ENCODE measurements at regions not wholly inside any gene's neighbourhood (a gene's known extent, or its start where the extent isn't known, plus 50 kb on each side); places are given as distances from the start of the nearest gene placed in this dataset.
"Not testable (repeated sequence)": the region's sequence is repeated elsewhere in the genome, so short reads cannot be mapped to it uniquely, and the experiment has no call there.

DNA sequence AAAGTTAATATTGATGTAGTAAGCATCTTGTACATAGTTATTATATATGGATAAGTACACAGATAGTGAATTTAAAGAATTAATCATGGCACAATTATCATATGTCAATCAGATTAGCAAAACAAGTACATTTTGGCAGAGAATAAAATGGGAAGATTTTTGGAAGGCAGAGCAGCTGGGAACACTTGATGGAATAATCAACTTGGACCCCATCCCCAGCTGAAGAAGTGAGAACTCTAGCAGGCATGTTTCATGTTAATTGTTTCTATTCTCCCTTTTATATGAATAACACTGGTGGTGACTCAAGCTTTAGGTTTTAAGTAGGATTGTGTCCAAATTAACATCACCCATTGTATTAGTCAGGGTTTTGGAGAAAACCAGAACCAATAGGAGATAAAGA is 198.7 kb downstream of the KCNJ2 start:
- FAIRE-seq (no peak), DNase-seq (ENCODE audit: insufficient read length, low spot score) (no peak)

DNA sequence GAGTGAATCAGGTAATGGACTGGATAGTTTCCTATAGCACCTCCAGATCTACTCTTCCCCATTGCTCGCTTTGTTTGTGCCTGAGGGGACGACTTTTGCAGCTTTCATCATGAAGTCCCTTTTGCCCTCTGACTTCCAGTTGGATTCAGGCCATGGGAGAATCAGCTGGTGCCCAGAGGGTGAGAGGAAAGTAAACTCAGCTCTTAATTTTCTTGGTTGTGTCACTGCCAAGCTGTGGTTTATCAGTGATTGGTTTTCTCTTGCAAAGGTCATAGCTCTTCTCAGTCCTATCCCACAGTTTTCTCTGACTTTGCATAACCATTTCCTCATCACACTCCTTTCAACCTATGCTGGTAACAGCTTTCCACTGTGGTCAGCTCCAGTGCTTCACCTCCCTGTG is 200.1 kb downstream of the KCNJ2 start:
- no peak for FAIRE-seq

DNA sequence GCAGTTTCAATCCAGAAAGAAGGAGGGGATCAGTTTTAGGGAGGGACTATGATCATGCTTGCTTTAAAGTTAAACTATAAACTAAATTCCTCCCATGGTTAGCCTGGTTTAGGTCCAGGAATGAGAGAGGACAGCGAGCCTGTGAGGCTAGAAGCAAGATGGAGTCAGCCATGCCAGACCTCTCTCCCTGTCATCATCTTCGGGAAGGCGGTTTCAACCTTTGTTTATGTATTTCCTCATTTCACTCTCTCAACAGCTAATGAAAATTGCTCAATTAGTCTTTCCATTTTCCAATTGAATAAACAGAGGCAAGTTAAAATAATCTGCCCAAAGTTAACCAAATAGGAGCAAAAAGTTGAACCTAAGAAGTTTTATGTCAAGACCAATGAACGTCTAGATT is 201.5 kb downstream of the KCNJ2 start:
- FAIRE-seq (no peak), DNase-seq (ENCODE audit: insufficient read length, low spot score) (no peak)

More for the DNA sequence above, 200.1 kb downstream of the KCNJ2 start:
- no peak for DNase-seq (ENCODE audit: insufficient read length, low spot score)

DNA sequence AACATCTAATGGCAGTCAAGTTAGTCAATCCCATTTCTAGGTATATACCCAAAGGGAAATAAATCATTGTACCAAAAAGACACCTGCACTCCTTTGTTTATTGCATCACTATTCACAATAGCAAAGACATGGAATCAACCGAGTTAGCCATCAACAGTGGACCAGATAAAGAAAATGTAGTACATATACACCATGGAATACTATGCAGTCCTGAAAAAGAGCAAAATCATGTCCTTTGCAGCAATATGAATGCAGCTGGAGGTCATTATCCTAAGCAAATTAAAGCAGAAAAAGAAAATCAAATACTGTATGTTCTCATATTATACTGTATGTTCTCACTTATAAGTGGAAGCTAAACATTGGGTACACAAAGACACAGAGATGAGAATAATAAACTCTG is 204.0 kb downstream of the KCNJ2 start:
- DNase-seq (ENCODE audit: insufficient read length, low spot score) (no peak), FAIRE-seq (no peak)

DNA sequence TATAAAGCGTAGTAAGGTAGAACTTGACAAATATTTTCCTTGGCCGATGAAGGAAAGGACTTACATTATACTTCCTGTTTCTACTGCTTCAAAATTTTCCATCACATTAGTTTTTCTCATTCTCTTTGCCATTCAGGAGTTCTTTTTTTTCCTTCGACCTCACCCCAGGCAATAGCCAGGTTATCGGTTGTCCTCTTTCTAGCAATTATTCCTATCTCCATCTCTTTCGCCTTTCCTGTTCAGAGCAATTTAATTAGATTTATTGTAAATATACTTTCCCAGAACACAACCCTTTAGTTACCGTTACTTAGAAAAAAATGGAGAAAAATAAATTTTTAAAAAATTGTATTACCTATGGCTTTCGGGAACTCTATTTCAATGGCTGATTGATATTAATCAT is 205.2 kb downstream of the KCNJ2 start:
- no peak for DNase-seq (ENCODE audit: insufficient read length, low spot score)
- no peak for FAIRE-seq

DNA sequence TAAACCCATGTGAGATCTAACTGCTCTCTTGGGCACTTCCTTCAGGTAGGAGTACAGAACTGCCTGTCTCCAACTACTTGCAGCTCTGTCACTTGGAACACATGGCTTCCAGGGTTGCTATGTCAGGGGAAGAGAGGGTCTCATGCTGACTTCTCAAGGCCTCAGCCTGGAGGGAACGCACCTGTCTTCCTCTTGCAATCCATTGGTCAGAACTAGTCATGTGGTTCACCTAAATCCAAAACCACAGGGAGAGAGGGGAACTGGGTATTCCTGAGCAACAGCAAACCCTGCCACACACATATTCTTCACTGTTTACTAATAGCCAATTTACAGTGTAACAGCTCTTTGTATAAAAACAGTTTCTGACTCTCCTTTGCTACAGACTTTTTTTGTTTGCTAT is 206.1 kb downstream of the KCNJ2 start:
- no peak for DNase-seq (ENCODE audit: insufficient read length, low spot score)
- FAIRE-seq = no peak

DNA sequence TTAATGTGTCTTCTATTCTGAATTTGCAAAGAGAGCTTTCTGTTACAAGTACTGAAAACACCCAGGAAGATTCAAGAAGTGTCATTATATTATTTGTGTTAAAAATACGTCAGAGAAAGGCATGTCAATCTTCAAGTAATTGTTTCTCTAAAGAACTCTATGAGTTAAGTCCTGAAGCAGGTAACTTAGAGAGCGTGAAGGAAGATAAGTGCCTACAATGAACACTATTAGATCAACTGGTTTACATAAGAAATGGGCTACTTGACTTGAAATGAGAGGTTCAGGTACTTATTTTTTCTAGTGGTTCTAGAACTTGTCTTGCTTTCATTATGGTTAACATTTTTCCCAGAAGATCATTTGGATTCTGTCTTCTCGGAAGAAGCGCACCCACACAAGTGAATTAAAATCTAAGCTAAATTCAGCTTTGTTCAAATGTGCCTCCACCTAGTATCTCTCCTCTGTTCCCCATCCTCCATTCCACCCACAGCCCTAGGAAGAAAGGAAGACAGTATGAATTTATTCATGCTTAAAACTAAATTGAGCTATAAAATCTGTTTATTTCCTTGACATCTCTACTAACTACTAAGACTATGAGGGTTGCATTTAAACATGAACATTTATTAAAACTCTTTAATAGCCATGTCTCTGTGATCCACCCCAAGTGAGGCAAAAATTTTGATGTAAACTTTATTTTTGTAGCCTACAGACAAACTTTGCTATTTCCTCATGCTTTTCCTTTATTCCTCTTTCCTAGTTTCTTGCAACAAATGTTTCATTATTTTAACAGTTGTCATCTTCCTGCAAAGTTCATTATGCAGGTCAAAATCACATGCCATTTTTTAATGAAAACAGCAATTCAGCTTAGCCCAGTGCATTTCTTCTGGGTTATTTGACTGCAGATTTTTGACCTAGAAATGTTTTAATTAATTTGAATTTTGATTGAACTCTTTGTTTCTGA is 206.8 kb downstream of the KCNJ2 start:
- FAIRE-seq = no peak
- DNase-seq (ENCODE audit: insufficient read length, low spot score) = no peak

DNA sequence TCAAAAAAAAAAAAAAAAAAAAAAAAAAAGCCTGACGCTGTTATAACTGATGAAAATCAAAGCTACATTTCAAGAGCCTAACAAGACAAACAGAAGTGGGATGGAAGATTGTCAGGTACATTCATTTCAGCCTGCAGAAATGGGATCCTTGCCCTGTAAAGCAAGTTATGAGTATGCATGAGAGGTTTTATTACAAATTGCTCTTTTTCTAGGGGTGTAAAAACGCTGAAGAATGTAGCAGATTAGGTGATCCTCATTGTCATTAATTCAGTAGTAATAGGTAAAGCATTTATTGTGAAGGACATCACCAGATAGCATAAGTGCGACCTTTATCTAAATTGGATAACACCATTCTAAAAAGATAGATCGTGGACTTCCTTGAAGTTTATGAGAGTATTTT is 208.3 kb downstream of the KCNJ2 start:
- DNase-seq (ENCODE audit: insufficient read length, low spot score) (no peak), FAIRE-seq (no peak)

DNA sequence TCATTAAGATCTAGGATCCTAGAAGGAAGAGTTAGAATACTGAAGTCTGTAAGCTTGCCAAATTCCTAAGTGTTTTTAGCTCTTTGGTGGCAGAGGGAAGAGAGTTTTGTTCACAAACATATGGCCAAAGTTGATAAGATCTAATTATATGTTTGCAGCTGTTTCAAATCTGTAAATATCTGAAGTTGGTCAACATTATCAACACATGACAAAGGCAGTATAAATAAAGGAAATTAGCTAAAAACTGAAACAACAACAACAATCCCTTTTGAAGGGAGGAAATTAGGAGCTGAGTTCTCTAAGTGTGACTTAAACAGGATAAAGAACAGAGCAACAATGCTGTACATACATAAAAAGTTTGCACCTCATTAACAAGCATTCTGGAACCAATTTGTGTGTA is 208.7 kb downstream of the KCNJ2 start:
- no peak for FAIRE-seq
- no peak for DNase-seq (ENCODE audit: insufficient read length, low spot score)

DNA sequence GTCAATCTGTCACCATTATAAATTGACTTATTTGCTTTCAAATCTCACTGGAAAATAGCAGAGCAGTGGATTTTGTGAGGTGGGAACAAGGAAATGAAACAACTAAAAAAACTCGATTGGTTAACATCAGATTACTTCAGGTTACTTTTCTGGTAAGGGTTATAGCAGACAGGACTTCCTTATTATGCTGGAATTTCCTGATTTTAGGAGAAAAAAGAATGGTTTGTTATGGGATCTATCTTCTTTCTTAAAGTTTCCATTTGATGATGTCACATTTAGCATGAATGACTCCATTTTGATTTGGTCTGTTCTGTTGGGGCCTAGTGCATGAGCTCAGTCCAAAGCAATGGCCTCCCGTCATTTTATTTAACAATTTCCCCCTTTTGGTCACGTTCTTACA is 210.6 kb downstream of the KCNJ2 start:
- no peak for FAIRE-seq
- DNase-seq (ENCODE audit: insufficient read length, low spot score) = no peak

DNA sequence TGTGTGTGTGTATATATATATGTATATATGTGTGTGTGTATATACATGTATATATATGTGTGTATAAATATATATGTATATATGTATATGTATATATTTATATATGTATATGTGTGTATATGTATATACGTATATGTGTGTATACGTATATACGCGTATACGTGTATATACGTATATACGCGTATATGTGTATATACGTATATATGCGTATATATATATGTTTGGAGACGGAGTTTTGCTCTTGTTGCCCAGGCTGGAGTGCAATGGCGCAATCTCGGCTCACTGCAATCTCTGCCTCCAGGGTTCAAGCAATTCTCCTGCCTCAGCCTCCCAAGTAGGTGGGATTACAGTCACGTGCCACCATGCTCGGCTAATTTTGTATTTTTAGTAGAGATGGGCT is 212.6 kb downstream of the KCNJ2 start:
- not testable (repeated sequence) for FAIRE-seq; DNase-seq (ENCODE audit: insufficient read length, low spot score)

DNA sequence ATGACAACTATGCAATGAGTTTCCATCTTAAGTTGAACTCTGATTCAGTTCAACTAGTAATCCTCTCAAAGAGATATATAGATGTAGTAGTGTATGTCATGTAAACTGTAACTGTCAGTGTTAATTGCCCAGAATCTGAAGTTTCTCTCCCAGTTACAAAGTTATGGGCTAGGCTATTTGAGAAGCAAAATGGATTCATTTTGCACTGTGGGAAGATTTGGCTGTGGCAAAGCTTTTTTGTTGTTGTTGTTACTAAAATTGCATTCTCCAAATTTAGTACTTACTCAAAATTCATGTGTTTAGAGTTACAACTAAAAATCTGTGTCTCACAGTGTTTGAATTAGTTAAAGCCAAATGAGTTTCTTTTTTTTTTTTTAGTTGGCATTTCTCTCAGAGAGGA is 219.0 kb downstream of the KCNJ2 start:
- DNase-seq (ENCODE audit: insufficient read length, low spot score) (no peak), FAIRE-seq (no peak)

DNA sequence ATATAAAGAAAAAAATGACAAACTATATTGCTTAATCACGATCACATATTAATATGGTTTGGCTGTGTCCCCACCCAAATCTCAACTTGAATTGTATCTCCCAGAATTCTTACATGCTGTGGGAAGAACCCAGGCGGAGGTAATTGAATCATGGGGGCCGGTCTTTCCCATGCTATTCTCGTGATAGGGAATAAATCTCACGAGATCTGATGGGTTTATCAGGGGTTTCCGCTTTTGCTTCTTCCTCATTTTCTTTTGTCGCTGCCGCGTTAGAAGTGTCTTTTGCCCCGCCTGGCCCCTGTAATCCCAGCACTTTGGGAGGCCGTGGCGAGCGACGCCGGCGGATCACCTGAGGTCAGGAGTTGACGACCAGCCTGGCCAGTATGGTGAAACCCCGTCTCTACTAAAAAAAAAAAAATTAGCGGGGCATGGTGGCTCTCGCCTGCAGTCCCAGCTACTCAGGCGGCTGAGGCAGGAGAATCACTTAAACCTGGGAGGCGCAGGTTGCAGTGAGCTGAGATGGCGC is 220.0 kb downstream of the KCNJ2 start:
- DNase-seq (ENCODE audit: insufficient read length, low spot score); FAIRE-seq: not testable (repeated sequence)

DNA sequence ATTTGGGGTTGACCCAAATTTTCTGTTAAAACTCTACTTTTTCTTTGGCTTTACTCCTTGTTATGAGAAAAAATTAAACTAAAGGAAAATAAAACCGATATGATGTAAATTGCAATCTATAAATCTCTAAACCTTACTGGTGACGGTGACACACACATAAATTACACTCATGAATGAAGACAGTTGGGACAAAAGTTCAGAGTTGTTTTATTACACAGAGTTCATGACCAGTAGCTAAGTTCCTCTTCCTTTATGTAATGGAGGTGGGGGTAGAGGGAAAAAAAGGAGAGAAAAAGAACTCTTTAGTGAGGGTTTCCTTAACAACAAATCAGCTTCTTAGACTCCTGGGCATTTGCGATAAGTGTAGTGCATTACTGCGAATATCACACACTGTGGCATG is 220.7 kb downstream of the KCNJ2 start:
- DNase-seq (ENCODE audit: insufficient read length, low spot score) (no peak), FAIRE-seq (no peak)

DNA sequence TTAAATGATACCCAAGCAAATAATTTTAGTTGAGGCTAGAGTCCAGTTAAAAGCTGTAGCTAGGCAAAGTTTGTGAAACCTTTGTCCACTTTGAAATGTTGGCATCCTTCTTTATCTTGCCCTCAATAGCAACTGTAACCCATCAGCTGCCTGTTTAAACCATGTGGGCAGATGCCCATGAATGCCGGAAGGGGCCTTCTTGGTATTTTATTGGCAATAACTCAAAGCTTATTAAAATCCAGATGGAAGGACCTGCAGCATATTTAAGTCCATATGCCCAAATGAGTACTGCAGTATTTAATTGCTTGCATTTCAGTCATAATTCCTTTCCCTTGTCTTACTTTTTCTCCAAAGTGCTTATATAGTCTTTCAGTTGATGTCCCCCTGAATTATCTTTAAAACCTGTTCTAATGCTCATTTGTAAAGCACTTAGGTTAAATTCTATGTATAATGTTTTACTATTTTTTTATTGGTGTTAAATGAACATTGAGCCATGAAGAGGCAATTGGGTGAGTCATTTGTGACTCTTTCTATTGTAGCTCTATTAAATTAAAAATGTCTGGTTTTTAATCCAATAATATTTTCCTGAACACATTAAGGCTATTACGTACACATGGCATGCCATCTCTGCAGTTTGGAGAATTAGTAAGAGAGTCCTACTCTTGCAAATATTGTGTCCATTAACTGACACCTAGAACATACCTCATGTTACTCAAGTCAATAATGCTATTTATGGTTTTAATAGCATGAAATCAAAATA is 225.3 kb downstream of the KCNJ2 start:
- DNase-seq (ENCODE audit: insufficient read length, low spot score) (no peak), FAIRE-seq (no peak)

DNA sequence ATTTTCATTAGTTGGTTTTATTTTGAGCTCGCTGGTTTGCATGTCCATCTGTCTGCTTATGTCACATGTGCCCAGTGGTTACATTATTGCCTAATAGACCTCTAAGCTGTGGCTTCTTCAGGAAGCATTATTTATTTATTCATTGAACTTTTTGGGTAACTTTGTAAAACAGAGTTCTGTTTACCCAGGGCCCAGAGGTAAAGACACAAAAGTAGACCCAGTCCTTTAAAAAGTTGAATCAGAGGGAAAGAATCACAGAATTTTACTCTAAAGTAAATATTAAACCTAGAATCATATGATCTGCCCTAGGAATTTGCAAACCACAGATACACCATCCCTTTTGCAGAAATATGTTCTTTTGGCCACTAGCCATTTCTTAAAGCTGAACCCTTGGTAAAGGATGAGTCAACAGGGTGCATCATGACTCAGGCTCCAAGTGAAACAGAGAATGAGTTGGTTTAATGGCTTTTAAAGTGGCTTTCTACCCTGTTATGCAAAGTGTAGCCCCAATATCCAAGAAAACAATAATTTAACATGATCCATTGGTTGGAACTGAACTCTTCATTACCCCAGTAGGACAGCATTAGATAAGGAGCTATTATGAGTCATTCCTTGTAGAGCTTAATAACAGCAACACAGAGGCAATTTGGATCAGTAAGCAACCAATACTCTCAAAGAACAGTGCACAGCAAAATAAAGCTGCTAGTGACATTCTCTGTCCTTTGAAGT is 236.3 kb downstream of the KCNJ2 start:
- no peak for FAIRE-seq
- peak; percentile 45 for DNase-seq (ENCODE audit: insufficient read length, low spot score)

DNA sequence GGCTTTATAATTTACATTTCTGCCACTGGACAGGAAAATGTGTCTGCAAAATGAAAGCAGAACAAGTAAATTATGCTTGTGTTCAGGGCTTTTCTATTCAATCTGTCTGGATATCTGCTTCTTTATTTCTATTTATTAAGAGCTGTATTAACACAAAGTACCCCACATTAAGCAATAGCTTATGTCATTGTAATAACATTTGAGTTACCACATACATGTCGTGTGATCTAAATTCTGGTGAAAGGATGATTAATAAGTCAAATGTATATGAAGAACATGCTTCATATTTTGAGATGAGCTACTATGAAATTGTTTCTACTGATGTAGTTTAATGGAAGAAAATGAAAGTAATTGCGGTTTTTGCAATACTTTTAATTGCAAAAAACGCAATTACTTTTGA is 238.2 kb downstream of the KCNJ2 start:
- FAIRE-seq (no peak), DNase-seq (ENCODE audit: insufficient read length, low spot score) (no peak)

DNA sequence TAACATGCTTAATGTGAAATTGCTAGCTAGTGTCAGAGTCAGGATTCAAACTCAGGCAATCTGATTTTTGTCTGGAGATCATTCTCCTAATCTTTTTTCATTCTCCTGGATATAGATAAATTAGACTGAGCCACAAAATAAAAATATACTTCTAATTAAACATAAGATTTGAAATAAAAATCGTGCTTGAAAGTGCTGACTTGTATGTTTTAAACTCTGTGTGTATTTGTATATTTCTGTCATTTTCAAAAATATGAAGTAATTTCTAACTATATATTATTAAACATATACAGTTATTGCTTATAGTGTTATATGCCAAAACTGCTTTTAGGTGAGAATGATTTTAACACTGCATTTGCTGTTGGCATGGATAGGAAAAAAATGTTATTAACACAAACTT is 239.4 kb downstream of the KCNJ2 start:
- DNase-seq (ENCODE audit: insufficient read length, low spot score) = no peak
- no peak for FAIRE-seq

DNA sequence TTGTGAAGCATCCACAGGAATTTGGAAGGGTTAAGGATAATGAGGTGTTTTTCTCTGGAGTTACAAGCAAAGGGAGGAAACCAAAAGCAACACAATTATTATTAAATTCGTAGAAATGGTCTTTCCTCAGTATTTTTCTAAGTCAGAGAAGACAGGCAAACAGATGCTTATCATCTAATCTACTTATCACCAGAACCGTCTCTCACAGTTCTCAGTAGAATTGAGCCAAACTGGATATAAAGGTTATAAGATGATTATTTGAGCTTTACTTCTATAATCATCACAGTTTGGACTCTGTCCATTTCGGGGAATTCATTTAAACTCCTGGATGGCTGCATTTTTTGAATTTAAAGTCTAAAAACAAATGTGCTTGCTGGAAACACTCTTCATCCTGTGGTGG is 245.0 kb downstream of the KCNJ2 start:
- FAIRE-seq = no peak
- no peak for DNase-seq (ENCODE audit: insufficient read length, low spot score)

DNA sequence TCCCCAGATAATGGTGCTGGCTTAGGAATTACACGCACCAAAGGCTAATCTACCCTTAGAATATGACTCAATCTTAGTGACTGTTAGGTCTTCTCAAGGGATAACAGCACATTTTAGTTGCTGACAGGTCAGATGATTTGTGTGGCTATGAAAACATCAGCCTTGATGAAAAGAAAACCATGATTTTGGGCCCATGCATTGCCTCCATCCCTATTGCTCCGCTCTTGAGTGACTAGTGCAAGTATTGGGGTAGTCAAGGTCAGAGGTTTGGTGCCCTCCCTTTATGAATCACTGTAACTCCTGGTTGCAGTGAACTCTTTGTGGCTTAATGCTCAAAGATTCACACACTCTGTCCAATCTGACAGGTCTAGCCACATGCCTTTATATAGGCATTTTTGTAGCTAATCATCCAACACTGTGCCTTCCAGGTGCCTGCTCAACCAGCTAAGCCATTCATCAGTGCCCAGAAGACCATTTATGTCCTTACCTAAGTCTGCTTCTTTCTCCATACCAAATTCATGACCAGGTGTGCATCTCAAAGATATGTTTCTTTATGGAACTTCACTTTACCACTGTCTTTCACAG is 251.6 kb downstream of the KCNJ2 start:
- FAIRE-seq (no peak), DNase-seq (ENCODE audit: insufficient read length, low spot score) (no peak)

DNA sequence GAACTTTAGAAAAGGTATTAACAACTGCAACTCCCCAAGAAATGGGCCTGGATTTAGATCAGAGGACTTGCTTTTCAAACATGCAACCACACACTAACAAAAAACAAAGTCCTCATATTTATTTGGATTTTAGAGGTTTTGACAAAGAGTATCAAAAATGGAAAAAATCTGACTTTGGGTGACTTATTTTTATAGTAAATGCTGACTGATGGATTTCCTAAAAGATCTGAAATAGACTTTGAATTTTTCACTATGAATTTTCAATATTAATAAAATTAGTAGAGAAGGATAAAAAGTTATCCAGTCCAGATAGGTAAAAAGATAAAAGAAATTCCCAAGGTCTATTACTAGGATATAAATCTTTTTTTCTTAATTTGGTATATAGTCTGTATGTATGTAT is 253.5 kb downstream of the KCNJ2 start:
- DNase-seq (ENCODE audit: insufficient read length, low spot score) = no peak
- FAIRE-seq = no peak
